ENCODE measurements at regions not wholly inside any gene's neighbourhood (a gene's known extent, or its start where the extent isn't known, plus 50 kb on each side); places are given as distances from the start of the nearest gene placed in this dataset.

DNA sequence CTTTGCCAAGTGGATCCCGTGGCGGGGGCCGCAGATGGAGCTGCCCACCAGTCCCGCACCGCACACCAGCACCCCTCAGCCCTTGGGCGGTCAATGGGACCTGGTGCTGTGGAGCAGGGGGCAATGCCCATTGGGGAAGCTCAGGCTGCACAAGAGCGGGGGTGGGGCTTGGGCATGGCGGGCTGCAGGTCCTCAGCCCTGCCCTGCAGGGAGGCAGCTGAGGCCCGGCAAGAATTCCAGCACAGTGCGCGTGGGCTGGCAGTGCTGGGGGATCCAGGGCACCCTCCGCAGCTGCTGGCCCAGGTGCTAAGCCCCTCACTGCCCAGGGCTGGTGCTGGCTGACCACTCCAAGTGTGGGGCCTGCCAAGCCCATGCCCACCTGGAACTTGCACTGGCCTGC lies 136.2 kb upstream of the ANKRD30A start:
- Histone ChIP-seq H3K9me3 (peaks cover 0 to 8% (median 0%) of the 10 kb centered on the region in 4 donors), H3K4me3 (no peak overlapping the region), H3K27me3 (no peaks in the 10 kb centered on the region), H3K4me1 (no peaks in the 10 kb centered on the region), H3K36me3 (no peaks in the 10 kb centered on the region), H3K27ac (no peak overlapping the region)
- DNase-seq (ENCODE audit: low spot score in 2 of 2) = no peak
- no peak for TF ChIP-seq POLR2A (IDR thresholded peaks at IDR 0.05)
- TF ChIP-seq EP300 (IDR thresholded peaks at IDR 0.05) = no peak
- TF ChIP-seq, protein P1, sequence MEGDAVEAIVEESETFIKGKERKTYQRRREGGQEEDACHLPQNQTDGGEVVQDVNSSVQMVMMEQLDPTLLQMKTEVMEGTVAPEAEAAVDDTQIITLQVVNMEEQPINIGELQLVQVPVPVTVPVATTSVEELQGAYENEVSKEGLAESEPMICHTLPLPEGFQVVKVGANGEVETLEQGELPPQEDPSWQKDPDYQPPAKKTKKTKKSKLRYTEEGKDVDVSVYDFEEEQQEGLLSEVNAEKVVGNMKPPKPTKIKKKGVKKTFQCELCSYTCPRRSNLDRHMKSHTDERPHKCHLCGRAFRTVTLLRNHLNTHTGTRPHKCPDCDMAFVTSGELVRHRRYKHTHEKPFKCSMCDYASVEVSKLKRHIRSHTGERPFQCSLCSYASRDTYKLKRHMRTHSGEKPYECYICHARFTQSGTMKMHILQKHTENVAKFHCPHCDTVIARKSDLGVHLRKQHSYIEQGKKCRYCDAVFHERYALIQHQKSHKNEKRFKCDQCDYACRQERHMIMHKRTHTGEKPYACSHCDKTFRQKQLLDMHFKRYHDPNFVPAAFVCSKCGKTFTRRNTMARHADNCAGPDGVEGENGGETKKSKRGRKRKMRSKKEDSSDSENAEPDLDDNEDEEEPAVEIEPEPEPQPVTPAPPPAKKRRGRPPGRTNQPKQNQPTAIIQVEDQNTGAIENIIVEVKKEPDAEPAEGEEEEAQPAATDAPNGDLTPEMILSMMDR (IDR thresholded peaks at IDR 0.05) = no peak
- 94 to 100% methylated on average over 5 to 6 of the region's 12 CpGs for WGBS, 2 donors

DNA sequence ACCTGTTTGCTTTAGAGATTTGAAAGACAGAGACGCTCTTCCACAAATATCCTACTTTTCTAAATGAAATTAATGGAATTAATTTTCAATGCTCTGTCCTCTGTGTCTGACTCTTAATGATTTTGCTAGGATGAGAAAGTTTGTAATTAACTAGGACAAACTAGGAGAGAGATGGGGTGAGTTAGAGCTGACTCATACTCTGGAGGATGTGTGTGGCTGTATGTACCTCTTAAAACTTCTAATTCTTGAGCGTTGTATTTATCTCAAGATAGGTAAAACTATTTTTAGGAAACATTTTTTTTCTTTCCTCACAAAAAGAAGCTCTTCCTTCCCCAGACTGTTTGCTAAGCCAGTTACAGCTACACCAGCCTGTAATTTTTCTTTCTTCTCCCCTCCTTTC lies 178.8 kb upstream of the ANKRD30A start:
- Histone ChIP-seq H3K4me1 (no peaks in the 10 kb centered on the region), H3K27me3 (no peaks in the 10 kb centered on the region), H3K9me3 (no peaks in the 10 kb centered on the region), H3K36me3 (no peaks in the 10 kb centered on the region), H3K27ac (no peak overlapping the region), H3K4me3 (no peak overlapping the region)
- TF ChIP-seq POLR2A (IDR thresholded peaks at IDR 0.05) = no peak
- TF ChIP-seq, protein P1 (IDR thresholded peaks at IDR 0.05) = no peak
- TF ChIP-seq EP300 (IDR thresholded peaks at IDR 0.05) = no peak
- WGBS, 2 donors = 61 to 70% methylated on average over 2 of the region's 2 CpGs
- DNase-seq (ENCODE audit: low spot score in 2 of 2) = no peak

DNA sequence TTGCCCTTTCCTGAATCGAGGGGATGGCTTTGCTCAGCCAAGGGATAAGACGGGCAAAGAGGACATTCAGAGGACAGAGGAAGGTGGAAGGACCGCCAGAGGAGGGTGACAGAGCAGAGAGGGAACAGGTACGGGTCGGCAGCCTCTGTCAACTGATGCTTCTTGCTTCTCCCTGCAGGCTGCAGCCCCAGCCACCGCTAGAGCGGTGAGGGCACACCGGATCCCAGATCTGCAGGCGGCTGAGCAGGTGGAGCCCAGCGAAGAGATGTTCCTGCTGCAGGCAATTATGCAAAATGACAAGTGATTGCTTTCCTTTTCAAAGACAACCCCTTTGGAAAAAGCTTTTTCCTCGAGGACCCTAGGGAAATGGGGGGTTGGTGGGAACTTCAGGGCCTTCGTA lies 181.9 kb upstream of the ANKRD30A start:
- DNase-seq (ENCODE audit: low spot score in 2 of 2) = no peak
- Histone ChIP-seq H3K4me1 (no peaks in the 10 kb centered on the region), H3K36me3 (no peaks in the 10 kb centered on the region), H3K4me3 (no peak overlapping the region), H3K9me3 (no peaks in the 10 kb centered on the region), H3K27me3 (no peaks in the 10 kb centered on the region), H3K27ac (no peak overlapping the region)
- whole genome bisulfite sequencing, 2 donors = 68 to 73% methylated on average over 12 of the region's 12 CpGs
- TF ChIP-seq, protein P1 (IDR thresholded peaks at IDR 0.05) = no peak
- TF ChIP-seq EP300 (IDR thresholded peaks at IDR 0.05) (no peak), POLR2A (IDR thresholded peaks at IDR 0.05) (no peak)

DNA sequence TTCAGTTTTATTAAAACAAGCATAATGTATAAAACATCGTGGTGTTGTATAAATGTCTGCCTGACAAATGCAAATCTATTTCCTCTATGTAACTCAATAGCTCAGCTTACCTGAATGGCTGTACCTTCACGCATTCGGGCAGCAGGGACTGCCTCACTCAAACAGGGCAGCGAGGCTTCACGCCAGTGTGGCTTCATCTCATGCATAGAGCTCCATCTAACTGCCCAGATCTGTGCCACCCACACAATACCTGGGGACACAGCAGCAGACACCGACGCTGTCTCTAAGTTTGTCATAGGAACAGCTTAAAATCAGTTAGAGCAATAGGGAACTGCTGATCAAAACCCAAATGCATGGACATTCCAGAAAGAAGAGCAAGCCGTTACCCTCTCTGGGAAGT lies 182.8 kb upstream of the ANKRD30A start:
- no peak overlapping the region for H3K27ac ChIP-seq
- no peak overlapping the region for H3K4me3 ChIP-seq
- no peaks in the 10 kb centered on the region for H3K9me3 ChIP-seq
- TF ChIP-seq POLR2A (IDR thresholded peaks at IDR 0.05) (no peak), EP300 (IDR thresholded peaks at IDR 0.05) (no peak)
- TF ChIP-seq, protein P1 (IDR thresholded peaks at IDR 0.05) = no peak
- H3K36me3 ChIP-seq = no peaks in the 10 kb centered on the region
- no peaks in the 10 kb centered on the region for H3K4me1 ChIP-seq
- H3K27me3 ChIP-seq = no peaks in the 10 kb centered on the region
- no peak for DNase-seq (ENCODE audit: low spot score in 2 of 2)
- 79 to 85% methylated on average over 8 of the region's 8 CpGs for WGBS, 2 donors

DNA sequence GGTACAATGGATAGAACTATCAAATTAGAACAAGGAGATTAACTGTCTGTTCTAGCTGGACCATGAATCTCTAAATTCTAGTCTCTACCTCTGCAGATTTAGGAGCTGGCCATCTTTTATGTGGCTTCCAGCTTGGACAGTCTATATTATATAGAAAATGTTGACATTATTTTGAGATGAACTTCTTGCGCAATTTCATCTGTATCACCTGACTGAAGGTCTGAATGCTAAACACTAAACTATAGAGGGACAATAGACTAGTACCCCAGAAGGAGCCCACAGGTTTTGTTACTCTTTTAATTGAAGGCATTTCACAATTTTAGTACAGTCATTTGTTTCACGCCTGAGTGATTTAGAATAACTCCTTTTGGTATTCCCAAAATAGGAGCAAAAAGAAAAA lies 222.4 kb upstream of the ANKRD30A start:
- DNase-seq (ENCODE audit: low spot score in 2 of 2) = no peak
- Histone ChIP-seq H3K4me3 (no peak overlapping the region), H3K9me3 (peaks cover 0 to 10% (median 0%) of the 10 kb centered on the region in 4 donors), H3K4me1 (no peaks in the 10 kb centered on the region), H3K36me3 (no peaks in the 10 kb centered on the region), H3K27me3 (no peaks in the 10 kb centered on the region), H3K27ac (no peak overlapping the region)
- WGBS, 2 donors = 81 to 85% methylated on average over 2 of the region's 2 CpGs
- TF ChIP-seq POLR2A (IDR thresholded peaks at IDR 0.05) = no peak
- TF ChIP-seq, protein P1 (IDR thresholded peaks at IDR 0.05) = no peak
- no peak for TF ChIP-seq EP300 (IDR thresholded peaks at IDR 0.05)
